ENCODE measurements at regions not wholly inside any gene's neighbourhood (a gene's known extent, or its start where the extent isn't known, plus 50 kb on each side); places are given as distances from the start of the nearest gene placed in this dataset.
"Not testable (repeated sequence)": the region's sequence is repeated elsewhere in the genome, so short reads cannot be mapped to it uniquely, and the experiment has no call there.

DNA sequence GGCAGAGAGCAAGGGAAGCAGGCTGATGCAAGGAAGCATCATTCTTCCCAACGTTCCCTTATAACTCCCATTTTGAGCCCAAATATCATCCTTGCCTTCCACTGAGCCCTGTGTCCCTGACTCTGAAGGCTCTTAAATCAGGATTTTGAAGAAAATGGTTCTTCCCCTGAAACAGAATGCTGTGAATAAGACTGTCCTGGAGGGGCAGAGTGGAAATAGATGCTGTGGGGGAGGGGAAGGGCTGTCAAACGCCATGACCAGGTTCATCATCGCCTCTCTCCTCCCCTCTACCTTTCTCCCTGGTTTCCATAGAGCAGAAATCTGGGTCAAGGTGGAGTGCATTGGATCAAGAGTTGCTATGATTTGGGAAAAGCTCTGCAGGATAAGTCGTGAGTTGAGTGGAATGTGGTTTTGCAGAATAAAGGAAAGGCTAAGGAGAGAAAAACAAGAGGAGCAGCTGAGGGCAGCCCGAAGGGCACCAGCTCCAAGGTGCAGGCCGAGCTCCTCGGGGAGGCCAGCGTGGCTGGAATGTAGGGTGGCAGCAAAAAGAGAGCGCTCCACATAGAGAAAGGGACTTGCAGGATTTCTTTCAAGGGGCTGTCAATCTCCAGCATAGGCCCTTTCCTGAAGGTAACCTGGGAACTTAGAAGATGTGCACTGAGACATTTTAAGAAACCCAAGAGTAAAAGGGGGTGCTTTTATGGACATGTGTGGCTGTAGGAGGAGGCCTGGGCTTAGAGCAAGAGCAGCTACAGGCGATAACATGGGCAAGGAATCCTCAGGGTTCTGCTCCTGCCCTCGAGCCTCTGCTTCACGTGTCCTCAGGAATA is 120.8 kb upstream of the CDYL start:
- DNase-seq: no peak

DNA sequence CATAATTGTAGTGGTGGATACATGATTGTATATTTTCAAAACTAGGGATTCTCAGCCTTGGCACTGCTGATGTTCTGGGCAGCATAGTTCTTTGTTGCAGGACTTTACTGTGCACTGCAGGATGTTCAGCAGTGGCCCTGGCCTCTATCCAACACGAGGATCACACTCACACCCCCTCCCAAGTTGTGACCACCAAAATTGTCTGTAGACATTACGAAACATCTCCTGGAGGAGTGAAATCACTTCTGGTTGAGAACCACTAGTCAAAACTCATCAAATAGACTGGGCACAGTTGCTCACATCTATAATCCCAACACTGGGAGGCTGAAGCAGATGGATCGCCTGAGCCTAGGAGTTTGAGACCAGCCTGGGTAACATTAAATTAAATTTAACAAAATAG is 123.1 kb upstream of the CDYL start:
- DNase-seq: no peak

DNA sequence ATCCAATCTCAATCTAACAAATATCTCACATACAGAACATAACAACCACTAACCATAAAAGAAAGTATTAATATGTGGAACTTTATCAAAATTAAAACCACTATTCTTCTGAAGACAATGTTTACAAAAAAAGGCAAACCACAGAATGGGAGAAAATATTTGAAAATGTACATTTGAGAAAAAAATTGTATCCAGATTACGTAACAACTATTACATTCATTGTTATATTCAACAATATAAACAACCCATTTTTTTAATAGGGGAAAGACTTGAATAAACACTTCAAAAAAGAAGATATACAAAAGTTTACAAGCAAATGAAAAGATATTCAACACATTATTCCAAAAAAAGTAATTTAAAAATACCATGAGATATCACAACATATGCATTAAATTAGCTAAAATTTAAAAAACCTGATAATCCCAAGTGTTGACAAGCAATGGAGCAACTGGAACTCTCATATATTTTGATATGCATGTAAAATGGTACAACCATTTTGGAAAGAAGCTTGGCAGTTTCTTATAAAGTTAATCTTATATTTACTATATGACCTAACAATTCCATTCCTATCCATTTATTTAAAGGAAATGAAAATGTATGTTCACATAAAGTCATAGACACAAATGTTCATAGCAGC is 124.3 kb upstream of the CDYL start:
- no peak for DNase-seq

DNA sequence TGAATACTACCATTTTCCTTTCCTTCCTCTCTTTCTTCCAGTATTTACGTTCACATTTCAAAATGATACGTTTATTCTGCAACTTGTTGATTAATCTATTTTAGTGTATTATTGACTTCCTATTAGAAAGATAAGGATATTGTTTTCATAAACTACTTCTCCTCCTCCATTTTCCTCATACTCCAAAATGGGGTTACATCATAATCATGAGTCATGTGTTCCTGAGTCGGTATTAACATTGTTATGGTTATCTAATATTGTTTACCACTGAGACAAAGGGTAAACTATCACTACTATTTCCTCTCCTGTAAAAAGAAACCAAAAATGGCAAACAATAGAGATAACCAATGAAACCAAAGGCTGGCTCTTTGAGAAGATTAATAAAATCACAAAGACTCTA is 126.5 kb upstream of the CDYL start:
- no peak for DNase-seq

DNA sequence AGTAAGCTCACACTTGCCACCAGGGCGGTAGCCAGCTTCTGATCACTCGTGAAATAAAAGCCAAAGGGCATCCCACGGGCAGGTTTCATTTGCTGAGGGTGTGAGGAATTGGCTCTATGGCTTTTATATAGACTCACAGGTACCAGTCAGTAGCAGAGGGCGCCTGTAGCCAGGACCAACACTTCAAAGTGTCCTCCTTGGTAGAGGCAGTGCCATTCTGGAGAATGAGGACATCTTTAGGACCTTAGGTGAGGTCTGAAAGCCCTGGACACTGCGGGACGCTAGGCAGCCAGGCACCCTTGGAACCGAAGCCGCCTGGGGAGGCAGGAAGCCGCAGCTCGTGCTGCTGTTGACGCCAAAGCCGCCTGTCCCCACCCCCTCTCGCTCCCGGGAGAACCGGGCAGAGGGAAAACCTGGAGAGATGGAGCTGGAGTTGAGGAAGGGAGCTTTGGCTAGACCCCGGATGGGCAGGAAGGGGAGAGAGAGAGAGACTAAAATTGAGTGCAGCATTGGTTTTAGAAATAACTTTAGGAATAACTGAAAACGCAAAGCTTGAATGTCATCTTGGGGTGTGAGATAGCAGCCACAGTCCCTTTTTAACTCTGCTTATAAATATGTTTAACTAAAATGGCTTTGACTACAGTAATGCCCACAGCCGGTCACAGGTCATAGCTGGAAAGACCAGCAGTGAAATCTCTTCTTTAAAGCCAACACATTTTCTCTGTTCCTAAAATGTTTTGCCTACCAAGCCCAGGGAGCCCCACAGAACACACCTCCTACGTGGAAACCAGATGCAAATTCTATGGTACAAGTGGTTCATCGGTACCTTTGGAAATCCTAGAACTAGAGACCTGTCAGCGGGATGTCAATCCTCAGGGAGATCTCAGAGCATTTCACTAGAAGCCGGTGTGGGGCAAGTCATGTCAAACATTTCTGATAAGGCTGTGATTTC is 128.5 kb upstream of the CDYL start:
- DNase-seq: no peak

DNA sequence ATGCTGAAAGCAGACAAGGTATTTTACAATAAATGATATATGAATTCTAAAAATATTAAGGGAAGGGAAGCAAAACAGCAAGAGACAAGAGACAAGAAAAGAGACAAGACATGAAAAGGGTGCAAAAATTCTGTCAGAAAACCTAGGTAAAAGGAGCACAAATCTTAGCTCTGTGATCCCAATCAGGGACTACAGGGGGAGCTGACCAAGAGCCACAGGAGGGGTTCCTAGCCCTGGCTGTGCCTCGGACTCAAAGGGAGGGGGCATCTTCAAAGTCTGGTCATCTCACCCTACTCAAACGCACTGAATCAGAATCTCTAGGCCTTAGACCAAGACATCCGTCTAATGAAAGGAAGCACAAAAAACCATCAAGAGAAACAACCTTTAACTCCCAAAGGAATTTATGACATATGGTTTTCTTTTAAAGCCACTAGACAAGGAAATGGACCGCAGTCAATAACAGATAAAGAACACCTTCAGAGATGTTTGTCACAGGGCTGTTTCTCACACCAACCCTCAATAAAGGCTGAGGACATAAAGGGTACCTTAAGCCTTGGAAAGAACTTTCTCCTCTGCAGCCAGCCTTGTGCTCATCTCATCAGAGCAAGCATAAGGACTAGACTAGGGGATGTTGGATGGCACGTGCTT is 130.4 kb upstream of the CDYL start:
- DNase-seq: no peak

DNA sequence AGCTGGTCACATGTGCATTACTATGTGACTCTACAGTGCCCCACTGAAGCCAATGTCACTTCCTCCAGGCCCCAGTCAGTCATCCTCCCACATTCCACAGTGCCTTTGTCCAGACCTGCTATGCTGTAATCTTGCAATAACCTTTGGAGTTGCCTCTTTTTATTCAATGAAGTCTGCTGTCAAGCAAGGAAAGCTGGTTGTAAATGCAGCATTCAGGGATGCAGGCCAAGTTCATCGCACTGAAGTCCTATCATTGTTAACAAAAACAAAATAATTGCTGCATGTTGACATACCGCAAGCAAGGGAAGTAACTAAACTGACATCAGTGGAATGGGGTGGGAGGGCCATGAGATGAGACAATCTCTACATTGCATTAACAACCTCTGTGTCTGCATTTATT is 131.2 kb upstream of the CDYL start:
- DNase-seq: no peak

DNA sequence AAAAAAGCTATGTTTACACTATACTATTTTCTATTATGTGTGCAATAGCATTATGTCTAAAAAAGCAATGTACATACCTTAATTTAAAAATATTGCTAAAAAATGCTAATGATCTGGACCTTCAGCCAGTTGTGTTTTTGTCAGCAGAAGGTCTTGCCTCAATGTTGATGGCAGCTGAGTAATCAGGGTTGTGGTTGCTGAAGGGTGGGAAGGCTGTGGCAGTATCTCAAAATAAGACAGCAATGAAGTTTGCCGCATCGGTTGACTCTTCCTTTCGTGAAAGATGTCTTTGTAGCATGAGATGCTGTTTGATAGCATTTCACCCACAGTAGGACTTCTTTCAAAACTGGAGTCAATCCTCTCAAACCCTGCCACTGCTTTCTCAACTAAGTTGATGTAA is 134.7 kb upstream of the CDYL start:
- DNase-seq: no peak

DNA sequence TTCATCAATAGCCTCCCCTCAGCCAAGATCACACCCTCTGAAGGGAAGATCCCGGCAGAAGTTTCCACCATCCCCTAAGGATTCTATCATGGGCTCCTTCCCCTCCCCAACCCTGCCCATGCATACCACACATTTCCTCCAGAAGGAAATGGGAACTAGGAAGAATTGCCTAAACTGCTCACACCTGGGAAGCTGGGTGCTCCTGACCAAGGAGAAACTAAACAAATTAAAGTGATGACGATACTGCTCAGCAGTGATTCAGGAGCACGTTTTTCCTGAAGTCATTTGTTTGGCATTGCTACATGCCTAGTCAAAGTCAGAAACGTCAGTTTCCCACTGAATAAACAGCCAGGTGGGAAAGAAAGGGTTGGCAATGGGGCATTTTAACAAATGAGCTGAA is 136.1 kb upstream of the CDYL start:
- DNase-seq: no peak

DNA sequence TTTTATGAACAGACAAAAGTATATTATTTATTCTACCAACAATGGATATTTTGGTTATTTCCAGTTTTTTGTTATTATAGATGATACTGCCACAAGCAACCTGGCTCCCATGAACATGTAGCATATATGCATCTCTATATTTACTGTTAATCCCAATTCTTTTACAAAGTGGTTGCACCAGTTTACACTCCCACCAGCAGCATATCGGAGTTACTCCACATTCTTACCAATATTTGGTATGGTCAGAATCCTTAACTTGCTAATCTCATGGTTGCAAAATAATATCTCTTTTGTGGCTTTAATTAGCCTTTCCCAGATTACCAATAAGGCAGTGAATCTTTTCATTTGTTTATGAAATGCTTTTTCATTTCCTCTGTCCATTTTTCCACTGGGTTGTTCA is 137.6 kb upstream of the CDYL start:
- no peak for DNase-seq

DNA sequence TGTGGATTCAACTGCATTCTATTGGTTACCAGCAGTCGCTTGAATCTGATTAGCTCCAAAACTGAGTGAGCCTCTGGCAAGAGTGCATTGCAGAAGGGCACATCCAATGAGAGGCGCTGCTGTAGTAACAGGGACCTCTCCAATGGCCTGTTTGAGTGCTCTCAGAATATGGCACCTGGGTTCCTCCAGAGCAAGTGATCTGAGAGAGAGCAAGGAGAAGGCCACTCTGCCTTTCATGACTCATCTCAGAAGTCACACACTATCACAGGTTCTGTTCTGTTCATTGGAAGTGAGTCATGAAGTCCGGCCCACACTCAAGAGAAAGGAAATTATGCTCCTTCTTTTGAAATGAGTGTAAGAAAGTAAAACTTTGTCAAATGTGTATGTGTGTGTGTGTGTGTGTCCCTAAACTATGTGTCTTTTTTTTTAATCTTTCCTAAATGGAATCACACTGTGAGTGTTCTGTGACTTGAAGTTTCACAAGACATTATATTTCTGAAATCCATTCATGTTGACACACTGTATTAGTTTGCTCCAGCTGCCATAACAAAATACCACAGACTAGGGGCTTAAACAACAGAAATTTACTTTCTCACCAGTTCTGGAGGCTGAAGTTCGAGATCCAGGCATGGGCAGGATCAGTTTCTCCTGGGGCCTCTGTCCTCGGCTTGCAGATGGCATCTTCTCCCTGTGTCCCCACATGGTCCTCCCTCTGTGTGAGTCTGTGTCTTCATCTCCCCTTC is 138.3 kb upstream of the CDYL start:
- DNase-seq: no peak

DNA sequence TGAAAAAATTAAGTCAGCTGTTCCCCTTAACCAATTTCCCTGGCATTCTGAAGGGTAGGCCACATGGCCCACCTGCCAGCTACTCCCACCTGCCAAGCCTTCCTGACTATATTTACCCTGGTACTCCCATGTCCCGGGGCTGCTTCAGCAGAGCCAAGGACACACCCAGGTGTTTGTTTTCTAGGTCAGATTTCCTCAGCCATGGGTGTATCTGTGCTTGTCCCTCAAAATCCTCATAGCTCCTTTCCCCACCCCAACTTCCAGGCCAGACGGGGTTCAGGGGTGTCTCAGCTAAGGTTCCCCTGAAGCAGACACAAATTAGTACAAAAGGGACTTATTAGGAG is 139.4 kb upstream of the CDYL start:
- no peak for DNase-seq

DNA sequence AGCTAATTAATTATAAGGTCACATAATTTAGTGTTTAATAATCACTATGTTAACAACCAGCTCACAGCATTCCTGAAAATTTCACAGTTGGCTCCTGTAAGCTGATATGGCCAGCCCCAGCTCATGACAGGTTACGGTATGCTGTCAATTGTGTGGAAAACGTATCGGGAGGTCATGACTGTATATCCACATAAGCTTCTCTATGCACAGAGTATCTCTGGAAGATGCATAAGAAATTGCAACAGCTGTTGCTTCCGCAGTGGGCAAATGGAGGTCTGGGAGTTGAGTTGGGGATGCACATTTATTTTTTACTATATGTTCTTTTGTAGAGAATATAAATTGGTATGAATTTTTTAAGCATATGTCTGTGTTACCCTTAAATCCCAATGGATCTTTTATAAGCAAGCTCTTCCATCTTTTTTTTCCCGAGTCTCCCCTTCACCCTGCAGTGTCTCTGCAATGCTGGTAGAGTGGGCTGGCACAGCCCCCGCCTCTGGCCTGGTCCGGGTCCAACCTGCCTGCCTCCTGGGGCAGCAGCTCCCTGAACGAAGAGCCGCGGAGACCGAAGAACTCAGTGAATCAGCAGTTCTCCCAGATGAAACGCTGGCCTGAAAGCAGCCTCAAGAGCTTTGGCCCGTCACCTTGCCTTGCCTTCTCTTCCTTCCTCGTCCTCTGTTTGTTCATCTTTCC is 139.9 kb upstream of the CDYL start:
- DNase-seq: no peak

DNA sequence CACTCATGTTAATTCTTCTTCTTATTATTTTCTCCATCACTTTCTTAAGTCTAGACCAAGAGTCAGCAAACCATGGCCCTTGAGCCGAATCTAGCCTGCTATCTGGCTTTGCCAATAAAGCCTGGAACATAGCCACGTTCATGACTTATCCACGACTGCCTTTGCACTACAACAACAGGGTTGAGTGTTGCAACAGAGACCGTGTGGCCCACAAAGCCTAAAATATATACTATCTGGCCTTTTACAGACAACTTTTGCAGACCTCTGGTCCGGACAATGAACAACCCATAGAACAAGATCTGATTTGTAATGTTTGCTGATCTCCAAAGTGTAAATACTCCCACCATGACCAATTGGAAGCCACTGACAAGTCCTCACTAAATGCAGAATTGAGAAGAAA is 140.5 kb upstream of the CDYL start:
- no peak for DNase-seq

DNA sequence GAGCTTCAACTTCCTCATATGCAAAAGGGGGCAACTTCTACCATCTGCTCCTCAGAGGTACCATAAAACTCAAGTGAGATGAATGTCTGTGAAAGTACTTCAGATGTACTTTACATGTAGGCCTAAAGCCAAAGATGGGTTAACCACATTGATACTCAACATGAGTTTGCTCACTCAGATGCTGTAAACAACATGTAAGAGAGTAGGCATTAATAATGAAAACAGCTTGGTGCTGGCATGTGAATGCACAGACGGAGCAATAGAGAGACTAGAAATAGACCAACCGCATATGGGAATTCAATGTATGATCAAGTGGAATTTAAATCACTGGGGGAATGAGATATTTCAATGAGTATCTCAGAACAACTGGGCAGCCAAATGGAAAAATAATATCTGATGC is 143.8 kb upstream of the CDYL start:
- DNase-seq: no peak

DNA sequence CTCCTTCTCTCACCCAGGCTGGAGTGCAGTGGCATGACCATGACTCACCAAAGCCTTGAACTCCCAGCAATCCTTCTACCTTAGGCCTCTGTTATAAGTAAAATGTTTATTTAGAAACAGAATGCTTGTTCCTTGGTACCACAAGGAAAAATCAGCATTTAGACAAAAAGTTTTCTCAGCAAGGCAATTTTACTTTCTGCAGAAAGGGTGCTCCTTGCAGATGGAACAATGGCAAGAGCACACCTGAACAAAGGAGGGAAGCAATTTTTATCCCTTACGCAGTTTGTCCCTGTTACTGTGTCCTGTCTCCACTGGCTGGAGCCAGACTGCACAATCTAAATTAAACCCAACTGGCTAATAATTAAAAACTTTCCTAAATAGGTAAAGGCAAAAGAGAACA is 146.4 kb upstream of the CDYL start:
- DNase-seq: not testable (repeated sequence)

DNA sequence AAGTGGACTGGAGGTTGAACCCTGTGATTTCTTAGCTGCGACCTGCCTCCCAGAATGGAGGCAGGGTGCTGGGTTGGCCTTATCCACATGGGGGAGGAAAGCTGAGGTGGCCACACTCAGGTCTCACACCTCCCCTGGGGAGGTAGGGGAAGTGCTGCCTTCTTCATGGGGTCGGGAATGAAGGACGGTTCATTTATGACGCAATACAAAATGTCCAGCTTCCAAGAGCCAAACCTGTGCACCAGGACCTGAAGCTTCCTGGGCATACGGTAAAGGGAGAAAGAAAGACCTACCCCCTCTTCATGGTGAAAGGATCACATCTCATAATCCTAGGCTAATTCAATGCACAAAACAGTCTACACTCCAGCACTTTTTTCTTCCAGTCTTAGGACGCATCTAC is 150.6 kb upstream of the CDYL start:
- no peak for DNase-seq

DNA sequence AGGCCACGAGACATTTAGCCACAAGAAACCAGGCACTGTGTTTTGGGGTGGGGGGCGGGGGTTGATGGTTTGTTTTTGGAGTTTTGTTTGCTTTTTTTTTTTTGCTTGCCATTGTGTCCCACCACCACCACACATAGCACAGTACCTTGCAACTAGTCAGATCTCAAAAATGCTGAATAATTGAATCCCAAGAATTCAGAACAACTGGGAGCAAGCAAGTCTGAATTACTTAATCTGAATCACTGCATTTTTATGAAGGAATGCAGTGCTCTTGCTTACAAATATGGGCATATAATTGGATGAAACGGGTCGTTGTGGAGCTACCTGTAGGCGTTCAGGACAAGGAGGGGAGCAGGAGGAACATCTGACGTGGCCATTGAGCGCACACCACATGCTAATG is 151.5 kb upstream of the CDYL start:
- no peak for DNase-seq

DNA sequence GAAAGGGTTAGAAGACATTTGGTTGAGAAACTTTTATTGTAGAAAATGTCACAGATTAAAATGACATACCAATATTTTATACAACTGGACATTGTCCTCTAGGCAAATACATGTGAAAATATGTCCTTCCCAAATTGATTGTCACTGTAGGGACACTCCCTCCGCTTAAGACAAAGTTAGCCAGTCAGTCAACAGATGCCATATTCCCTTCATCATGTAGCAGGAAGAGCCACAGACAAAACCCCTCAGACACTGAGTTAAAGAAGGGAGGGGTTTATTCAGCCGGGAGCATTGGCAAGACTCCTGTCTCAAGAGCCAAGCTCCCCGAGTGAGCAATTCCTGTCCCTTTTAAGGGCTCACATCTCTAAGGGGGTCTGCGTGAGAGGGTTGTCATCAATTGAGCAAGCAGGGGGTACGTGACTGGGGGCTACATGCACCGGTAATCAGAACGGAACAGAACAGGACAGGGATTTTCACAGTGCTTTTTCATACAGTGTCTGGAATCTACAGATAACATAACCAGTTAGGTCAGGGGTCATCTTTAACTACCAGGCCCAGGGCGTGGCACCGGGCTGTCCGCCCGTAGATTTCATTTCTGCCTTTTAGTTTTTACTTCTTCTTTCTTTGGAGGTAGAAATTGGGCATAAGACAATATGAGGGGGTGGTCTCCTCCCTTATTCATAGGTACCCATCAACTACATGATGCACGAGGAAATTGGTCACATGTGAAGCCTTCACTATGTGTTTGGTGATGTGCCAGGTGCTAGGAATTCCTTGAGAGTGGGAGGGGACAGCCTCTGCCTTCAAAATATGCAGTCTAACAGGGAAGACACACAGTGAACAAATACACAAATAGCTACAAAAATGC is 155.7 kb upstream of the CDYL start:
- no peak for DNase-seq

DNA sequence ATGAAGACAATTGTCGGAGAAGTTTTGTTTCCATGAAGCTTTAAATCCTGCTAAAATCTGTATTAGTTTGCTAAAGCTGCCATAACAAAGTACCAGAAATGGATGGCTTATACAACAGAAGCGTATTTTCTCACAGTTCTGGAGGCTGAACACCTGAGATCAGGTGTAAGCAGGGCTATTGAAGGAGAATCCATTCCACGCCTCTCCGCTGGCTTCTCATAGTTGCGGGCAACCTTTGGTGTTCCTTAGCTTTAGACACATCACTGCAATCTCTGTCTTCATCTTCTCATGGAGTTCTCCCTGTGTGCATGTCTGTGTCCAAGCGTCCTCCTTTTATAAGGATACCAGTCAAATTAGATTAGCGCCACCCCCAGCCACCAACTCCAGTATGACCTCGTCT is 159.9 kb upstream of the CDYL start:
- no peak for DNase-seq

DNA sequence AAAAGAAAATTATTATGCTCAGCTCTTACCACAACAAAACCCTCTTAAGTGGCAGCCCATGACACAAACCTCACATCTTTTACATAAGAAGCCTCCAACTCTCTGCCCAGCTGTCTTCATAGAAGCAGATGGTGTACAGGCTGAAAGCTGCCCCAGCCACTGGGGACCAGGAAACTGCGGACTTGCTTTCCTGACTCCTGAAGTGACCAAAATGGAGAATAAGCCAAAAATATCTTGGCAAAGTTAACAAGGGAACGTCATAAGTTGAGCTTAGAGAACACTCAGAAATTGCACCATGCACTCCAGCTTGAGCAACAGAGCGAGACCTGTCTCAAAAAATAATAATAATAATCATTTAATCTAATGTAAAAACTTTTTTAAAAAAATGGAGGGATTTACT is 160.3 kb upstream of the CDYL start:
- no peak for DNase-seq

Measured in activated T-cell treated with anti-CD3 and anti-CD28 coated beads for 4 hours (primary cell).